NCI-H146 treated with DMSO at 0.1 percent for 48 hours (cell line): ENCODE measurements at regions not wholly inside any gene's neighbourhood (a gene's known extent, or its start where the extent isn't known, plus 50 kb on each side); places are given as distances from the start of the nearest gene placed in this dataset.
"Not testable (repeated sequence)": the region's sequence is repeated elsewhere in the genome, so short reads cannot be mapped to it uniquely, and the experiment has no call there.

ENCODE experiments used
- DNase-seq: peaks from one replicate; lab custom pipeline; 2025; ENCODE audit not compliant: unreplicated experiment; lab: John Stamatoyannopoulos, UW

GRCh38 chr5:126099077-126099476 is 324.1 kb upstream of the GRAMD2B start:
- no peak for DNase-seq

- no peak for DNase-seq
Observed at GRCh38 chr5:126100767-126101166, 322.4 kb upstream of the GRAMD2B start.

GRCh38 chr5:126101901-126102300 is 321.3 kb upstream of the GRAMD2B start:
- DNase-seq, result no peak

GRCh38 chr5:126103050-126103449 is 320.2 kb upstream of the GRAMD2B start:
- no peak for DNase-seq

GRCh38 chr5:126103868-126104267 is 319.3 kb upstream of the GRAMD2B start:
- no peak for DNase-seq

GRCh38 chr5:126104341-126104740 is 318.9 kb upstream of the GRAMD2B start:
- DNase-seq, result no peak

- DNase-seq, result no peak
Observed at GRCh38 chr5:126104951-126105350, 318.3 kb upstream of the GRAMD2B start.

- DNase-seq, result no peak
Observed at GRCh38 chr5:126106029-126106428, 317.2 kb upstream of the GRAMD2B start.

- no peak for DNase-seq
Observed at GRCh38 chr5:126107381-126107780, 315.8 kb upstream of the GRAMD2B start.

GRCh38 chr5:126108470-126108869 is 314.7 kb upstream of the GRAMD2B start:
- DNase-seq, result no peak

GRCh38 chr5:126115059-126115629 is 308.1 kb upstream of the GRAMD2B start:
- no peak for DNase-seq

GRCh38 chr5:126117044-126117443 is 306.2 kb upstream of the GRAMD2B start:
- no peak for DNase-seq

- no peak for DNase-seq
Observed at GRCh38 chr5:126119887-126120442, 303.2 kb upstream of the GRAMD2B start.

- DNase-seq, result no peak
Observed at GRCh38 chr5:126120939-126121338, 302.3 kb upstream of the GRAMD2B start.

- DNase-seq, result no peak
Observed at GRCh38 chr5:126122942-126123341, 300.3 kb upstream of the GRAMD2B start.

- peak; percentile 12 for DNase-seq
Observed at GRCh38 chr5:126124706-126125345, 298.4 kb upstream of the GRAMD2B start.

- DNase-seq, result no peak
Observed at GRCh38 chr5:126125407-126125806, 297.8 kb upstream of the GRAMD2B start.

- no peak for DNase-seq
Observed at GRCh38 chr5:126126574-126126973, 296.6 kb upstream of the GRAMD2B start.

- DNase-seq, result not testable (repeated sequence)
Observed at GRCh38 chr5:126127371-126127770, 295.8 kb upstream of the GRAMD2B start.

GRCh38 chr5:126129431-126129830 is 293.8 kb upstream of the GRAMD2B start:
- no peak for DNase-seq

- no peak for DNase-seq
Observed at GRCh38 chr5:126133424-126133823, 289.8 kb upstream of the GRAMD2B start.

GRCh38 chr5:126137891-126138280 is 285.3 kb upstream of the GRAMD2B start:
- no peak for DNase-seq
